ENCODE measurements at regions not wholly inside any gene's neighbourhood (a gene's known extent, or its start where the extent isn't known, plus 50 kb on each side); places are given as distances from the start of the nearest gene placed in this dataset.
"Not testable (repeated sequence)": the region's sequence is repeated elsewhere in the genome, so short reads cannot be mapped to it uniquely, and the experiment has no call there.

DNA sequence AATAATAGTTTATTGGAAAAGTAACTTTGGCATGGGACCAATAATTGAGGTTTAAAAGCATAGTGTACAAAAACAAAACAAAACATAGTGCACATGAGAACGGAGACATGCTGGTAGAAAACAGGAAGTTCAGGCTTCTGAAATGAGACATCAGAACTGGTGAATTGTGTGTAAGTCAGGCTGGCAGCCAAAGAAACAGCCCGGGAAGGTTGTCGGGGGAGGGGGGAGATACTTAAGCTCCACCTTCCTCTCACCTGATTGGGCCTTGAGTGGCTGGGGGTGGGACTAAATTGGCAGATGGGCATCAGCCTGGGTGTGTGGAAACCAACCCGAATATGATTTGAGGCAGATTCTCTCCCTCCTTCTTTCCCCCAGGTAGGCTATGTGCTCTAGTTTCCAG is 256.3 kb downstream of the SMARCA2 start:
- Histone ChIP-seq H3K9me3 (ENCODE audit: insufficient read depth, low read depth, low read length) (no peaks in the 10 kb centered on the region), H3K79me2 (ENCODE audit: insufficient read depth, low read length) (no peaks in the 10 kb centered on the region), H3K27me3 (ENCODE audit: insufficient read depth, low read length, poor library complexity, severe bottlenecking) (no peaks in the 10 kb centered on the region), H3K9ac (ENCODE audit: low read depth, low read length, poor library complexity, severe bottlenecking) (no peak overlapping the region), H3K9me2 (replicated peaks; ENCODE audit: low read depth, low read length) (no peaks in the 10 kb centered on the region), H3F3A (ENCODE audit: low read depth) (no peaks in the 10 kb centered on the region), H3K4me1 (ENCODE audit: insufficient read depth, low read length, poor library complexity, severe bottlenecking) (no peaks in the 10 kb centered on the region), H4K20me1 (ENCODE audit: insufficient read depth, low read length, poor library complexity, severe bottlenecking) (no peaks in the 10 kb centered on the region), H3K4me3 (ENCODE audit: low read length, poor library complexity, severe bottlenecking) (no peak overlapping the region), H2AFZ (ENCODE audit: low read length) (no peak overlapping the region), H3K4me2 (ENCODE audit: low read depth, low read length, poor library complexity, severe bottlenecking) (no peak overlapping the region), H3K36me3 (ENCODE audit: insufficient read depth, low read length) (no peaks in the 10 kb centered on the region)
- TF ChIP-seq EZH2phosphoT487 (IDR thresholded peaks at IDR 0.05; ENCODE audit: borderline replicate concordance) = no peak
- TF ChIP-seq, protein P1, sequence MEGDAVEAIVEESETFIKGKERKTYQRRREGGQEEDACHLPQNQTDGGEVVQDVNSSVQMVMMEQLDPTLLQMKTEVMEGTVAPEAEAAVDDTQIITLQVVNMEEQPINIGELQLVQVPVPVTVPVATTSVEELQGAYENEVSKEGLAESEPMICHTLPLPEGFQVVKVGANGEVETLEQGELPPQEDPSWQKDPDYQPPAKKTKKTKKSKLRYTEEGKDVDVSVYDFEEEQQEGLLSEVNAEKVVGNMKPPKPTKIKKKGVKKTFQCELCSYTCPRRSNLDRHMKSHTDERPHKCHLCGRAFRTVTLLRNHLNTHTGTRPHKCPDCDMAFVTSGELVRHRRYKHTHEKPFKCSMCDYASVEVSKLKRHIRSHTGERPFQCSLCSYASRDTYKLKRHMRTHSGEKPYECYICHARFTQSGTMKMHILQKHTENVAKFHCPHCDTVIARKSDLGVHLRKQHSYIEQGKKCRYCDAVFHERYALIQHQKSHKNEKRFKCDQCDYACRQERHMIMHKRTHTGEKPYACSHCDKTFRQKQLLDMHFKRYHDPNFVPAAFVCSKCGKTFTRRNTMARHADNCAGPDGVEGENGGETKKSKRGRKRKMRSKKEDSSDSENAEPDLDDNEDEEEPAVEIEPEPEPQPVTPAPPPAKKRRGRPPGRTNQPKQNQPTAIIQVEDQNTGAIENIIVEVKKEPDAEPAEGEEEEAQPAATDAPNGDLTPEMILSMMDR (conservative IDR thresholded peaks at IDR 0.05; ENCODE audit: low read length) = no peak

DNA sequence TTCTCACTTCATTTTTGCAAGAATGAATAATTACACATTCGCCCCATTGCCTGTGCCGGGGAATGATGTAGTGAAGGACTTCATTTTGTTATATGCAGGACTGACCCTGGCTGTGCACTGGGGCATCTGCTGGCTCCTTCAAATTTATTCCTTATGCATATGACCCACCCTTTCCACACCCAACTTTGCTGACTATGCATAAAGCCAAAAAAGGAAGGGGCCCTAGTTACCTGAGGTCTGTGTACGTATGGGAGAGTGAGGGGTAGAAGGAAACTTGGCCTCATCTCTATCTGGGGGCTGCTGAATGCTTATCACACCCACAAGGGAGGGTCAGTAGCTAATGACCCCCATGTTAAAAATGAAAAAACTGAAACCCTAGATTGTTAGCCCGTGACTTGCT is 259.6 kb downstream of the SMARCA2 start:
- Histone ChIP-seq H3K9ac (ENCODE audit: low read depth, low read length, poor library complexity, severe bottlenecking) (no peak overlapping the region), H3K4me1 (ENCODE audit: insufficient read depth, low read length, poor library complexity, severe bottlenecking) (no peaks in the 10 kb centered on the region), H3K4me2 (ENCODE audit: low read depth, low read length, poor library complexity, severe bottlenecking) (no peak overlapping the region), H3K9me3 (ENCODE audit: insufficient read depth, low read depth, low read length) (no peaks in the 10 kb centered on the region), H4K20me1 (ENCODE audit: insufficient read depth, low read length, poor library complexity, severe bottlenecking) (no peaks in the 10 kb centered on the region), H3K9me2 (replicated peaks; ENCODE audit: low read depth, low read length) (no peaks in the 10 kb centered on the region), H3K4me3 (ENCODE audit: low read length, poor library complexity, severe bottlenecking) (no peak overlapping the region), H2AFZ (ENCODE audit: low read length) (no peak overlapping the region), H3K36me3 (ENCODE audit: insufficient read depth, low read length) (no peaks in the 10 kb centered on the region), H3K27me3 (ENCODE audit: insufficient read depth, low read length, poor library complexity, severe bottlenecking) (no peaks in the 10 kb centered on the region), H3K79me2 (ENCODE audit: insufficient read depth, low read length) (no peaks in the 10 kb centered on the region), H3F3A (ENCODE audit: low read depth) (no peaks in the 10 kb centered on the region)
- TF ChIP-seq, protein P1 (conservative IDR thresholded peaks at IDR 0.05; ENCODE audit: low read length) = no peak
- TF ChIP-seq EZH2phosphoT487 (IDR thresholded peaks at IDR 0.05; ENCODE audit: borderline replicate concordance) = no peak

DNA sequence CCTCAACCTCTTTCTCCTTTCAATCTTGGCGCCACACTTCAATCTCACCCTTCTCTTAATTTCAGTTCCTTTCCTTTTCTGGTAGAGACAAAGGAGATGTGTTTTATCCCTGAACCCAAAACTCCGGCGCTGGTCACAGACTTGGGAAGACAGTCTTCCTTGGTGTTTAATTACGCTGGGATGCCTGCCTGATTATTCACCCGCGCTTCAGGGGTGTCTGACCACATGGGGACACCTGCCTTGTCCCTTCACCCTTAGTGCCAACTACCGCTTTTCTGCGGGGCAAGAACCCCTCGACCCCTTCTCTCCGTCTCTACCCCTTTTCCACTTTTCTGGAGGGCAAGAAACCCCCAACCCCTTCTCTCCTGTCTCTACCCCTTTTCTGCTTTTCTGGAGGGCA is 261.1 kb downstream of the SMARCA2 start:
- Histone ChIP-seq H3K79me2 (ENCODE audit: insufficient read depth, low read length) (no peaks in the 10 kb centered on the region), H3K36me3 (ENCODE audit: insufficient read depth, low read length) (no peaks in the 10 kb centered on the region), H3K9ac (ENCODE audit: low read depth, low read length, poor library complexity, severe bottlenecking) (no peak overlapping the region), H3F3A (ENCODE audit: low read depth) (no peaks in the 10 kb centered on the region), H3K4me3 (ENCODE audit: low read length, poor library complexity, severe bottlenecking) (no peak overlapping the region), H3K27me3 (ENCODE audit: insufficient read depth, low read length, poor library complexity, severe bottlenecking) (no peaks in the 10 kb centered on the region), H2AFZ (ENCODE audit: low read length) (no peak overlapping the region), H3K4me1 (ENCODE audit: insufficient read depth, low read length, poor library complexity, severe bottlenecking) (no peaks in the 10 kb centered on the region), H3K4me2 (ENCODE audit: low read depth, low read length, poor library complexity, severe bottlenecking) (no peak overlapping the region), H3K9me2 (replicated peaks; ENCODE audit: low read depth, low read length) (no peaks in the 10 kb centered on the region), H3K9me3 (ENCODE audit: insufficient read depth, low read depth, low read length) (no peaks in the 10 kb centered on the region), H4K20me1 (ENCODE audit: insufficient read depth, low read length, poor library complexity, severe bottlenecking) (no peaks in the 10 kb centered on the region)
- TF ChIP-seq, protein P1 (conservative IDR thresholded peaks at IDR 0.05; ENCODE audit: low read length) = no peak
- TF ChIP-seq EZH2phosphoT487 (IDR thresholded peaks at IDR 0.05; ENCODE audit: borderline replicate concordance) = no peak

DNA sequence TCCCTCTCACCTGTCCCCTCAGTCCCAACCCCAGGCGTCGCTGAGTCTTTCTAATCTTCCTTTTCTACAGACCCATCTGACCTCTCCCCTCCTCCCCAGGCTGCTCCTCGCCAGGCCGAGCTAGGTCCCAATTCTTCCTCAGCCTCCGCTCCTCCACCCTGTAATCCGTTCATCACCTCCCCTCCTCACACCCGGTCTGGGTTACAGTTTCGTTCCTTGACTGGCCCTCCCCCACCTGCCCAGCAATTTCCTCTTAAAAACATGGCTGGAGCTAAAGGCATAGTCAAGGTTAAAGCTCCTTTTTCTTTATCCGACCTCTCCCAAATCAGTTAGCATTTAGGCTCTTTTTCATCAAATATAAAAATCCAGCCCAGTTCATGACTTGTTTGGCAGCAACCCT is 262.0 kb downstream of the SMARCA2 start:
- H3K79me2 ChIP-seq (ENCODE audit: insufficient read depth, low read length); H3F3A ChIP-seq (ENCODE audit: low read depth); H3K9ac ChIP-seq (ENCODE audit: low read depth, low read length, poor library complexity, severe bottlenecking); H3K4me3 ChIP-seq (ENCODE audit: low read length, poor library complexity, severe bottlenecking); H3K9me2 ChIP-seq (replicated peaks; ENCODE audit: low read depth, low read length); H3K9me3 ChIP-seq (ENCODE audit: insufficient read depth, low read depth, low read length); H3K27me3 ChIP-seq (ENCODE audit: insufficient read depth, low read length, poor library complexity, severe bottlenecking); H4K20me1 ChIP-seq (ENCODE audit: insufficient read depth, low read length, poor library complexity, severe bottlenecking); H3K4me2 ChIP-seq (ENCODE audit: low read depth, low read length, poor library complexity, severe bottlenecking); H3K4me1 ChIP-seq (ENCODE audit: insufficient read depth, low read length, poor library complexity, severe bottlenecking); H2AFZ ChIP-seq (ENCODE audit: low read length); H3K36me3 ChIP-seq (ENCODE audit: insufficient read depth, low read length): not testable (repeated sequence)

DNA sequence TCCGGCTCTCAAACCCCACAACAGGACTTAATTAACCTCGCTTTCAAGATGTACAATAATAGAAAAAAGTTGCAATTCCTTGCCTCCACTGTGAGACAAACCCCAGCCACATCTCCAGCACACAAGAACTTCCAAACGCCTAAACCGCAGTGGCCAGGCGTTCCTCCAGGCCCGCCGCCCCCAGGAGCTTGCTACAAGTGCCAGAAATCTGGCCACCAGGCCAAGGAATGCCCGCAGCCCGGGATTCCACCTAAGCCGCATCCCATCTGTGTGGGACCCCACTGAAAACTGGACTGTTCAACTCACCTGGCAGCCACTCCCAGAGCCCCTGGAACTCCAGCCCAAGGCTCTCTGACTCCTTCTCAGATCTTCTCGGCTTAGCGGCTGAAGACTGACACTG is 262.5 kb downstream of the SMARCA2 start:
- H4K20me1 ChIP-seq (ENCODE audit: insufficient read depth, low read length, poor library complexity, severe bottlenecking); H3K9me3 ChIP-seq (ENCODE audit: insufficient read depth, low read depth, low read length); H2AFZ ChIP-seq (ENCODE audit: low read length); H3K9me2 ChIP-seq (replicated peaks; ENCODE audit: low read depth, low read length); H3K9ac ChIP-seq (ENCODE audit: low read depth, low read length, poor library complexity, severe bottlenecking); H3K27me3 ChIP-seq (ENCODE audit: insufficient read depth, low read length, poor library complexity, severe bottlenecking); H3K36me3 ChIP-seq (ENCODE audit: insufficient read depth, low read length); H3K4me1 ChIP-seq (ENCODE audit: insufficient read depth, low read length, poor library complexity, severe bottlenecking); H3K4me3 ChIP-seq (ENCODE audit: low read length, poor library complexity, severe bottlenecking); H3K4me2 ChIP-seq (ENCODE audit: low read depth, low read length, poor library complexity, severe bottlenecking); H3F3A ChIP-seq (ENCODE audit: low read depth); H3K79me2 ChIP-seq (ENCODE audit: insufficient read depth, low read length): not testable (repeated sequence)

All from Loucy (cell line).